NB4 (cell line): ENCODE measurements at regions not wholly inside any gene's neighbourhood (a gene's known extent, or its start where the extent isn't known, plus 50 kb on each side); places are given as distances from the start of the nearest gene placed in this dataset.

ENCODE experiments used
- DNase-seq: peaks from one replicate; pipeline ENCODE4 v3.0.0; 2010; ENCODE audit warnings: low read depth
- H3K4me3 ChIP-seq: one replicate; pipeline ENCODE4 v1.5.1; 2011; ENCODE audit warnings: mild to moderate bottlenecking, low read depth, low read length, moderate library complexity
- MYC ChIP-seq: IDR thresholded peaks from 2 replicates; pipeline ENCODE4 v1.6.1; 2011; ENCODE audit warnings: low read depth, low read length
- POLR2A ChIP-seq: IDR thresholded peaks from 2 replicates; pipeline ENCODE4 v1.6.1; 2011; ENCODE audit warnings: mild to moderate bottlenecking; ENCODE audit not compliant: insufficient read length; ENCODE audit errors: extremely low read depth
- TF ChIP-seq, protein P1 (sequence below): IDR thresholded peaks from 2 replicates; pipeline ENCODE4 v1.6.1; 2011; ENCODE audit warnings: low read depth, low read length
- TF ChIP-seq, protein P2 (sequence below): IDR thresholded peaks from one replicate; pipeline ENCODE4 v1.5.1; 2012; ENCODE audit warnings: low read depth, low read length

DNA sequence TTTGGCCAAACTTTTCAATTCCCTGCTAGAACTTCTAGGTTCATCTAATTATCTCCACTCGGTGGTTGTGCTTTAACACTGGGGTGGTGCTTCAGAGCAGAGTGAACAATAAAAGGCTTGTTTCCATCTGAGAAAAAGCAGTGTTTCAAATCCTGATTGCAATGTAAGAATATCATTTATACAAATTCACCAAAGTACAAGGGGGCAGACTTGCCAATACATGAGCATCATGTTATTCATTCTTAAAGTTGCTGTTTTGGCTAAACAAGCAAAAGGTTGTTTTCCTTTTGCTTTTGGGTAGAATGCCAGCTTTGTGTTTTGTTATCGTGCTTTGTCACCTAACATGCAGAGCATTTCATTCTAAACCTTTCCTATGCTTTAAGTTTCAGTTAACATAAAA, 78.5 kb upstream of the UBAC2 start:
- H3K4me3 ChIP-seq, result no peak overlapping the region
- DNase-seq, result no peak
- TF ChIP-seq, protein P1, sequence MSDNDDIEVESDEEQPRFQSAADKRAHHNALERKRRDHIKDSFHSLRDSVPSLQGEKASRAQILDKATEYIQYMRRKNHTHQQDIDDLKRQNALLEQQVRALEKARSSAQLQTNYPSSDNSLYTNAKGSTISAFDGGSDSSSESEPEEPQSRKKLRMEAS, result no peak
- TF ChIP-seq, protein P2, sequence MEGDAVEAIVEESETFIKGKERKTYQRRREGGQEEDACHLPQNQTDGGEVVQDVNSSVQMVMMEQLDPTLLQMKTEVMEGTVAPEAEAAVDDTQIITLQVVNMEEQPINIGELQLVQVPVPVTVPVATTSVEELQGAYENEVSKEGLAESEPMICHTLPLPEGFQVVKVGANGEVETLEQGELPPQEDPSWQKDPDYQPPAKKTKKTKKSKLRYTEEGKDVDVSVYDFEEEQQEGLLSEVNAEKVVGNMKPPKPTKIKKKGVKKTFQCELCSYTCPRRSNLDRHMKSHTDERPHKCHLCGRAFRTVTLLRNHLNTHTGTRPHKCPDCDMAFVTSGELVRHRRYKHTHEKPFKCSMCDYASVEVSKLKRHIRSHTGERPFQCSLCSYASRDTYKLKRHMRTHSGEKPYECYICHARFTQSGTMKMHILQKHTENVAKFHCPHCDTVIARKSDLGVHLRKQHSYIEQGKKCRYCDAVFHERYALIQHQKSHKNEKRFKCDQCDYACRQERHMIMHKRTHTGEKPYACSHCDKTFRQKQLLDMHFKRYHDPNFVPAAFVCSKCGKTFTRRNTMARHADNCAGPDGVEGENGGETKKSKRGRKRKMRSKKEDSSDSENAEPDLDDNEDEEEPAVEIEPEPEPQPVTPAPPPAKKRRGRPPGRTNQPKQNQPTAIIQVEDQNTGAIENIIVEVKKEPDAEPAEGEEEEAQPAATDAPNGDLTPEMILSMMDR, result no peak
- TF ChIP-seq MYC (no peak), POLR2A (no peak)

DNA sequence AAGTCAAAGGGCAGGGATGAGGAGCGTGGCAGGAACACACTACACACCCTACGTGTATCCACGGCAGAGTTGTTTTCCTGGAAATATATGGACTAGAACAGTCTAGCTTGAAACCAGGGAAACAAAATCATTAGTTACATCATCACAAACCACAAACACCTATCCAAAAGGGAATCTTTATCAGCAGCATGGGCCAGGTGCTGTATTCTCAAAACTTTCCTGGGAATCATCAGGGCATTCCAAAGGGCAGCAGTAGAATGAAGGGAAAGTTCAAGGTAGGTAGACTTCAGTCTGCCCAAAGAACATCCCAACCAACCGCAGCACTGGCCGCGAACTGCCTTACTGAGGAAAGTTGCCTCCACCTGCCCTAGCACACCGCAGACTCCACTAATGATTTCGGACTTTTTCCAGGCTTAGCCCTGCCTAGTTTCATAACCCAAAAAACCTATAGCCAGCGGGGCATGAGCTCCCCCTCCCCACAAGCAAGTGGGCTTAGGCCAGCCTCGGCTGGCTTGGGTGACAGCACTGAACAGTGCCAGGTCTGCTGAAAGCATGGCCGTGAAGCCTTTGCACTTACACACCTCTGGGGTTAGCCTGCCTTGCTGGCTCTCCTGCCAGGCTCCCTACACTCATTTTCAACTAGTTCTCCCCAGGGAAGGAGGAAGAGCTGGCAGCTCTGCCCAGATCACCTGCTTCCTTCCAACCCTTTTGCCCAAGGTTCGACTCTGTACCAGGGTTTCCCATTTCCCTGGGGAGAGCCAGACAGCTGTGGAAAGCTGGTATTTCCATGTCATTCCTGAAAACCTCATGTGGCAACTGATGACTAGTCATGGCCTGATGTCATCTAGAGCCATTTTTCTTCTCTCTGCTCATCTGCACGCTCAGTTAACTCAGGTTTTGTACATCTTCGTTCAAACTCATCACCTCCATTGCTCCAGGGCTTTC, 77.3 kb upstream of the UBAC2 start:
- TF ChIP-seq MYC, result no peak
- TF ChIP-seq, protein P1, result no peak
- TF ChIP-seq, protein P2, result no peak
- TF ChIP-seq POLR2A, result no peak
- DNase-seq, result no peak
- H3K4me3 ChIP-seq, result no peak overlapping the region

DNA sequence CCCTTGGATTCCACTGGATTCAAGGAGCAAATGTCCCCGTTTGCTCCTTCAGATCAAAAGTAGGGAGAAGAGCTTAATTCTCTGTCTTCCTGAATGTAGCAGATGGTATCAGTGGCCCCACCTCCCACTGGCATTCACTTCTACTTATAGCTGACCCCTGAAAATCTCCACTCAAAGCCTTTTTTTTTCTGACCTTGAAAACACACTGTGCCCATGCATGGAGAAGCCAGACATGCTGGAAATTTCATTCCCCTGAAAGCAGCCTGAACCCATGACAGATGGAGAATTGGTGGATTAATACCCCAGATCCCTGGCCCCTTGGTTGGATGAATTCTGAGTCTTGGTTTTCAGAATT, 76.6 kb upstream of the UBAC2 start:
- DNase-seq, result no peak
- TF ChIP-seq MYC, result no peak
- TF ChIP-seq, protein P2, result no peak
- no peak for TF ChIP-seq POLR2A
- TF ChIP-seq, protein P1, result no peak
- no peak overlapping the region for H3K4me3 ChIP-seq

DNA sequence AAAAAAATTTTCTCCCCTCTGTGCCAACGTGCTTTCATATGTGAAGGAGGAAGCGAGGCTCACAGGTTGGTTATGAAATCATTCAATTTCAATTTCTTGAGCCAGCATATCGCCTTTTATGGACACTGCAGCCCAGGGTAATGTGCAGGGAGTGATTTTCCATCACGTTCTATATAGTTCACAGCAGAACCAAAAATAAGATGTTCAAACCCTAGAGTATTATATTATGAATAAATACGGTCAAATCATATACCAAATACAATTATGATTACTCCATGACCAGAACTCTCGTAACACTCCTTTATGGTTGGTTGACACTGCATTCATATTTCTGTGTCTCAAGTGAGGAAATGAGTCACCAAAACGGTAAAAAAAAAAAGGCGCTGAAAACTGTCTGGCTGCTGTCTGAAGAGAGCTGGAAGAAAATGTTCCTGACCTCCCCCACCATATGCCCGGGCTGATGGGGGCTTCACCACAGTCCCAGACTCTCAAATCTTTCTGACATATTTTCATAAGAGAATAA, 75.8 kb upstream of the UBAC2 start:
- DNase-seq, result peak; percentile 90
- peak overlapping the region; percentile 54 for H3K4me3 ChIP-seq
- TF ChIP-seq, protein P1, result peak; percentile 63
- peak; percentile 75 for TF ChIP-seq MYC
- TF ChIP-seq, protein P2, result no peak

DNA sequence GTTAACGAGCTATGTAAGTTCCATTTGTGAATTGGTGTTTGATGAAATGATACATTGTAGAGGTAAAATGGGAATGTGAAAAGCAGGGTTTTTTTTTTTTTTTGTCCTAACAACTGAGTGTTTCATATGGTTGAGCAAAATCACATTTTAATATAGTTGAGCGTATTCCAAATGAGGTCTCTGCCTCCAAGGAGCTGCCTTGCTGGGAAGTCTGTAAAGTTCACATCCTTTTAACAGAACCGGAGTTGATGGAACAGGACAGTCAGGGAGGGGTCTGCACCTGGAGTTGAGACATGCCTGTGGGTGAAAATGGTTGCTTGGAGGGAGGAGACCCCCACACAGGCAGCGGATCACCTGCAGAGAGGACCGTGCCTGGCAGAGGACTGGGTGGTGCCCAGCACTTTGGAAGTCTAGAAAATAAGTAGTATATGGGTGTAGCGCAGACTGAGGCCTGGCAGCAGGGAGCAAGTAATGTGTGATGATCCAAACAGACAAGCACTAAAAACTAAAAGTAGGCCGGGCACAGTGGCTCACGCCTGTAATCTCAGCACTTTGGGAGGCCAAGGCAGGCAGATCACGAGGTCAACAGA, 75.2 kb upstream of the UBAC2 start:
- peak; percentile 12 for DNase-seq
- TF ChIP-seq, protein P1, result no peak
- TF ChIP-seq MYC (no peak), POLR2A (no peak)
- TF ChIP-seq, protein P2, result no peak
- H3K4me3 ChIP-seq, result no peak overlapping the region
